ENCODE measurements at regions not wholly inside any gene's neighbourhood (a gene's known extent, or its start where the extent isn't known, plus 50 kb on each side); places are given as distances from the start of the nearest gene placed in this dataset.

DNA sequence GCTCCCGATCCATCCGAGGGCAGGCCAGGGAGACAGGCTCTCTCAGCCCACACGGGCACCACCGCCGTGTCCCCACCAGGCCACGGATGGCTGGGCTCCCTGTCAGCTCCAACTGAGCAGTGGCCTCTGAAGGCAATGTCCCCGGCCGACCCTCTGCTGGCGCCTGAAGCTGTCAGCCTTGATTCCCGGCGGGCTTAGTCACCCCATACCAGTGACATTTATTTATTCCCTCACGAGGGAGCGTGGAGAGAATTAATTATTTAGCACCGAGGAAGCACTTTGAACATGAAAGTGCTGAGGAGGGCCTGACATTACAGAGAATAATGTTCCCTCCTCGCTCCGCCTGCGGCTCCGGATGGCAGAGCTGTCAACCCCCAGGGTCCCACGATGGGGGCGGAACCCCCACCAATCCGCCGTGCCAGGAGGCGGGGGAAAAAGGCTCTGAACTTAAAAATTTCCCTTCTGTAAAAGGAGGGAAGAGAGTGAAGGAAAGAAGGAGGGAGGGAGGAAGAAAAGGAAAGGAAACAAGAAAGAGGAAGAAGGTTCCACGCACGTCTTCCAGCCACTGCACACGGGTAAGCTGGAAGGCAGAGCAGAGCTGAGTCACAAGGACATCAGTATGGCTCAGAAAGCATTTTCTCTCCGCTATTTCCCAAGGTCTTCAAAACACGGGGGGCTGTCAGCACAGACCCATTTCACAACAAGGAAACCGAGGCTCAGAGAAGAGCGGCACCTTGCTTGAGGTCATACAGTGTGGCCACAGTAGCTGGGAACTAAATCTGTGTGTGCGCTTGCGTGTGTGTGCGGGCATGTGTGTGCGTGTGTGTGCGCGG lies 108.7 kb upstream of the NCOR2 start:
- DNase-seq (ENCODE audit: low read depth in 2 of 3, low spot score in 2 of 3): peak in 1 of 3 donors; percentile 63

DNA sequence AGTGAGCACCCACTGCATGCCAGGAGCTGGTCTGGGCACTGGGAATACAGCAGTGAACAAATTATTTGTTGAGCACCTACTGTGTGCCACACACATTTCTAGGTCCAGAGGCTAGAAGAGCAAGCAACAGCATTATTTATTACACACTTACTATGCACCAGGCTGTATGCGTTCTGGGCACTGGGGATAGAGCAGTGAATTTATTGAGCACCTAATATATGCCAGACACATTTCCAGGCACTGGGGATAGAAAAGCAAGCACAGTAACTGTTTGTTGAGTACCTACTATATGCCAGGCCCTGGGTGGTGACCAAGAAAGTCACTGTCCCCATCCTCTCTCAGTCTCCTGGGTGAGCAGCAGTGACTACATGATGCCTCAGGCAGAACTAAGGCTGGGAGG lies 107.5 kb upstream of the NCOR2 start:
- no peak for DNase-seq (ENCODE audit: low read depth in 2 of 3, low spot score in 2 of 3)

DNA sequence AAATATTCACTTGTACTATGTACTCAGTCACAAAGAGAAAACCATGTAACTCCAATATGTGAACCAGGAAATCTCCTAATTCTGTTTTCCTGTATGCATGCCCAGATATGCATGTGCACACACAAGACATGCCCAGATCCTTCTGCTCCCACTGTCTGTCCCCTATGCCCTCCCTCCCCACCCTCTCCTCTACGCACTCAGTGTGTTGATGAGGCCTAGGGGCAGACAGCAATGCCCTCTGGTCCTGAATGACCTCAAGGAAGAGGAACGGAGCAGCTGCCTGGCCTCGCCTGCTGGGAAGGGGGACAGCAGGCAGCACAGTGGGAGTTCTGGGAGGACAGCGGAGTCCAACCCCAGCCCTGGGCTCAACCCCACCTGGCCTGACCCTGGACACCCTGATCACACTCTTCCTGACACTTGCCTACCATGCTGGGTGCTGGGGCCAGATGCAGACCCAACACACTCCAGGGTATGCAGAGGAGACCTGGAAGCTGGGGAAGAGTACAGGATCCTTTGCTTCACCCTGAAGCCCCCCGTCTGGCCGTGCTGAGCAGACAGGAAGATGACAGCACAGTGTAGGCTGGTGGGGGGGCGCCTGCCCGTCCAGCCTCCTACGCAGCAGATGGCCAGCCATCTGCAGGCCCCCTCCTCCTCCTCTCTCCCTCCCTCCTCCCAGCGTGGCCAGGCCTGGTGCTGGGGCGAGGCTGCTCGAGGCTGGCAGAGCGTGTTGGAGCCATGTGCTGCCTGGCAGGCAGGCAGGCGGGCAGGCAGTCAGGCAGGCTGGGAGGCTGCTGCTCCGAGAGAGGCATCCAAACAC lies 106.6 kb upstream of the NCOR2 start:
- no peak for DNase-seq (ENCODE audit: low read depth in 2 of 3, low spot score in 2 of 3)

DNA sequence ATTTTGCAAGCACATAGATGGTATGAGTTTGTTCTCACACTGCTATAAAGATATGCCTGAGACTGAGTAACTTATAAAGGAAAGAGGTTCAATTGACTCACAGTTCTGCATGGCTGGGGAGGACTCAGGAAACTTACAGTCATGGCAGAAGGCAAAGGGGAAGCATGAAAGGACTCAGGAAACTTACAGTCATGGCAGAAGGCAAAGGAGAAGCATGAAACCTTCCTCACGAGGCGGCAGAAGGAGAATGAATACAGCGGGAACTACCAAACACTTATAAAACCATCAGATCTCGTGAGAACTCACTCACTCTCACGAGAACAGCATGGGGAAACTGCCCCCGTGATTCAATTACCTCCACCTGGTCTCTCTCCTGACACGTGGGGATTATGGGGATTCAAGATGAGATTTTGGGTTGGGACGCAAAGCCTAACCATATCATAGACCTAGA lies 101.9 kb upstream of the NCOR2 start:
- peak in 2 of 3 donors; percentile 43 to 65 for DNase-seq (ENCODE audit: low read depth in 2 of 3, low spot score in 2 of 3)

DNA sequence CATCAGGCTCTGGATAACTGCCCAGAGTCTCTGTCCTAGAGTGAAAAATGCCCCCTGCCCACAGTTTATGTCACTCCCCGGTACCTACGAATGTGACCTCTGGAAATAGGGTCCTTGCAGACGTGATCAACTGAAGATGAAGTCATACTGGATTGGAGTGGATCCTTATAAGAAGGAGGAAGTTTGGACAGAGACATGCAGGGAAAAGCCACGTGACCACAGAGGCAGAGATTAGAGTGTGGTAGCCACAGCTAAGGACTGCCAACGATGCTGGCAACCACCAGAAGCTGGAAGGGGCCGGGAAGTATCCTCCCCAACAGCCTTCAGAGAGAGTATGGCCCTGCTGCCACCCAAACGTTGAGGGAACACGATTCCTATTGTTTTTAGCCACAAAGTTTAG lies 101.2 kb upstream of the NCOR2 start:
- no peak for DNase-seq (ENCODE audit: low read depth in 2 of 3, low spot score in 2 of 3)

DNA sequence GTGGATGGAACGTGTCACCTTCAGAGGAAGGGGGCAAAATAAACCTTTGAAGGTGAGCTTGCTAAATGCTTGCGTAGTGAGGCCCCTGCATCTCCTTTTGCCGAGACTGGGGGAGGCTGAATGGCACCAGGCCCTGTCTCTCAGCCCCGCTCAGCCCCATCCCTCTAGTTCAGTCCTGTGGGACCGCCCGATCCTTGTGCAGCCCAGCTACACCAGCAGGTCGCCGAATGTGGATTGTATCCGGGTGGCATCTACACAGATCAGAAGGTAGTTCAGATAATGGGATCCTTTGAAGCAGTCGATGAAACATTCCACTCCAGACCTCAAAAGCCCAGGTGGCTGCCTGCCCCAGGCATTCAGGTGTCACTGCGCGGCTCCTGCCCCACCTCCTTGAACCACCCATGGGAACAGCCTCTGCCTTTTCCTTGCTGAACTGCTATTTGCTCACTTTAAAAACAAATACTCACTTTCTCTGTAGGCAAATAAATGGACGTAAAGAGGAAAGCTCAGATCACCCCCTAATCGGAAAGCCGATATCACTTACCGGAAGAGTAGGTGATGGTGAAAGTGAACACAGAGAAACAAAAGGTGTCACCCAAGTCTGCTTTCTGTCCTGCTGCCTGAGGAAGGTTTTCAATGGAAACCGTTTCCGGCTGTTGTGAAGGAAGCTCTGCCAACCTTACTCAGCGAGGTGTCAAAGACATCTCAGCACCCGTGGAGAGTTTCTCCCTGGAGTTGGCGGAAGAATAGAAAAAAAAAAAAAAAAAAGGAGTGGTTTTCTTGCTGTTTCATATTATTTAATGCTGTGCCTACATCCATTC lies 100.3 kb upstream of the NCOR2 start:
- DNase-seq (ENCODE audit: low read depth in 2 of 3, low spot score in 2 of 3): no peak

DNA sequence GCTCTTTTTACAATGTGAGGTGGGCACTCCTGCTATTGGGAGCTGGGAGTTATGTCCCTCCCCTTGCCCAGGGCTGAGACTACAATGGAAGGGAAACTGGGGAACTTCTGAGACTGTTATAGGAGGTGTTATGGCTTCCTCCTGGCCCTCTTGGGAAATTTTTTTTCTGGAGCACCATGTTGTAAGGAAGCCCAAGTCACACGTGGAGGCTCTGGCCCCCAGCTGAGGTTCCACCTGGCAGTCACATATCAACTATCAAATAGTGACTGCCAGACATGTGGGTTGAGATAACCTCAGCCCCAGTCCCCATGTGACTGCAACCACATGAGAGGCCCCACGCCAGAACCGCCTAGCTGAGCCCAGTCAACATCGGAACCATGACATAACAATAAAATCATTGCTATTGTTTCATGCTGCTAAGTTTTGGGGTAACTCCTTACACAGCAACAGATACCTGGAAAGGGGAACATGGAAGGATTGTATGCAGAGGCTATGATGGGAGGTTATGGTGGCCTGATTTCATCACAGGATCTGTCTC lies 99.4 kb upstream of the NCOR2 start:
- DNase-seq (ENCODE audit: low read depth in 2 of 3, low spot score in 2 of 3): no peak

DNA sequence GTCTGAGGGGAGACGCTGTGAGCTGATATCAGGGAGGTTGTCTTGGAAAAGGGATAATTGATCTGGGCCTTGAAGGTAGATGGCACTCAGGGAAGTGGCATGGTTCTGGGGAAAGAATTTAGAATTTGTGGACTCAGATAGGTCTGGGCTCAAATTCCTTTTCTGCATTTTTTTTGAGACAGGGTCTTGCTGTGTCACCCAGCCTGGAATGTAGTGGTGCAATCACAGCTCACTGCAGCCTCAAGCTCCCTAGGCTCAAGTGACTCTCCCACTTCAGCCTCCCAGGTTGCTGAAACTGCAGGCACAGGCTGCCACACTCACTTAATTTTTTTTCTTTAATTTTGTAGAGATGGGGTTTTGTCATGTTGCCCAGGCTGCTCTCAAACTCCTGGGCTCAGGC lies 98.1 kb upstream of the NCOR2 start:
- DNase-seq (ENCODE audit: low read depth in 2 of 3, low spot score in 2 of 3): no peak

DNA sequence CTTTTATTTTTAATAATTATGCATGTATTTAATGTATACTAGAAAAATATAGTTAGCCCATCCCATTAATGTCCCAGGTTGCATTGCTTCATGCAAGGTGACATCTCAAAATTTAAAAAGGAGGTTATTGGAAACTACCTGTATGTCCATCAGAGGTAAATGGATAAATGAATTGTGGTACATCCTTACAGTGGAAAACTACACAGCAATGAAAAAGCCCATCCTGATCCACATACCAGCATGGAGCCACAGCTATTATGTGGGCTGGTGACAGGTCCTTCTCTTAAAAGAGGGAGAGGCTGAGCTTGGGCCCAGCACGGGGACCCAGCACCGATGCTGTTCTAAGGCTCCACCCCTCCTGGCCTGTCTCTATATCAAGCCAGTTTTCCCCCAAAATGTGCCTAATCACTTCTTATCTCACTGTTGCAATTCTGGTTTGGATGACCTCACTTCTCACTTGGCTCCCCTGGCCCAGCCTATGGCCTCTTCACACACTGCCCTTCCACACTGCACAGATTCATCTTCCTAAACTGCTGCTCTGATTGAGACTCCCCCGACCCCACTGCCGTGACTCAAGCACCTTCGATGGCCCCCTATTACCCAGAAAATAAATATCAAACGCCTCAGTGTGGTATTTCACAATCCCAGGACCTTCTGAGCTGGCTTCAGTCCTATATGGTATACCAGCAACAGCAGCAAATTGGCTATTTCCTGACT lies 97.1 kb upstream of the NCOR2 start:
- no peak for DNase-seq (ENCODE audit: low read depth in 2 of 3, low spot score in 2 of 3)

DNA sequence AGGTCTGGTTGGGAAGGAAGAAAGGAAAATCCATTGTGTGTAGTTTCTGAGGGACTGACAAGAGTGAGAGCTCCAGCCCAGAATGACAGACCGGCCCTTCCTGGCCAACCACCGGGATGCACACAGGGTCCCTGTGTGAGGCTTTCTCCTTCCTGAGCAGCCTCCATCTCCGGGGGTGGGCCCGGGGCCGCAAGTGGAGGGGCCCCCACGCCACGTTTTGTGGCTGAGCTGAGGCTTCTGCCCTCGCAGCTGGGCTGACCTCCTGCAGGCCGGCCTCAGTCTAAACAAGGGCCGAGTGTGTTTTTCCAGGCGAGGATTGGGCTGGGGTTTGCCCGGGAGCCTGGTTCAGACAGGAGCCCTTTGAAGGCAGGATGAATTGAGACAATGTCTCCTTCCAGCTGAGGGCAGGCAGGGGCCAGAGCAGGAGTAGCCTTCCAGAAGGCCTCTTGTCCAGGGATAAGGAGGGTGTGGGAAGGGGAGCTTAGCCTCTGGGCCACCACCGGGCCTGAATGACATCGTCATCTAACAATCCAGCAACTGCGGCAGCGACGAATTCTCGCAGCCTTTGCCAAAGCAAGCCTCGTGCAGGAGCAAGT lies 96.5 kb upstream of the NCOR2 start:
- DNase-seq (ENCODE audit: low read depth in 2 of 3, low spot score in 2 of 3): no peak

DNA sequence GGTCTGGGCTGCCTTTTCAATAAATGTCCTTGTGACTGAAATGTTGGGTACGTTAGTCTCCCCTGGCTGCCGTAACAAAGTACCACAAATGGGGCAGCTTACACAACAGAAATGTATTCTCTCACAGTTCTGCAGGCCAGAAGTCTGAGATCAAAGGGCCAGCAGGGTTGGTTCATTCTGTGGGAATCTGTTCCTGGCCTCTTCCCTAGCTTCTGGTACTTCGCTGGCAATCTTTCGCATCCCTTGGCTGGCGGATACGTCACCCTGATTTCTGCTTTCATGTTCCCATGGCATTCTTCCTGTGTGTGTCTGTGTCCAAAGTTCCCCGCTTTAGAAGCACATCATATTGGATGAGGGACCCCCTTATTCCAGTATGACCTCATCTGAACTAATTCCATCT lies 95.8 kb upstream of the NCOR2 start:
- no peak for DNase-seq (ENCODE audit: low read depth in 2 of 3, low spot score in 2 of 3)

DNA sequence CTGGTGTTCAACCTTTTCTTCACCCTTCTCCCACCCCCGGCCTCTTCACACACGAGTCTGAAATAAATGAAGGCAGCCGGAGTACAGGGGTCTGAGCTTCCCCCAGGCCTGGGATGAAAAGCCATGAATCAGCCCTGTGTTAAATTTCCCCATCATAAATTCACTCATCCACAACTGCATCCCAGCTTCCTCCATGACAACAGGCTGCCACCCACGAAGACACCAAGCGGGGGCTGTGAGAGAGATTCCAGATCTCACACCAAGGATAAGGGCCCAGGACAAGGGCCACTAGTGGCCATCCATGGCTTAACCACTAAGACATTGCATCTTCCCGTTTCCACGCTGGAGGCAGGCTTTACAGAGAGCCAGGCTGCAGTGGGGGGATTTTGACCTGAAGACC lies 93.9 kb upstream of the NCOR2 start:
- DNase-seq (ENCODE audit: low read depth in 2 of 3, low spot score in 2 of 3): no peak

DNA sequence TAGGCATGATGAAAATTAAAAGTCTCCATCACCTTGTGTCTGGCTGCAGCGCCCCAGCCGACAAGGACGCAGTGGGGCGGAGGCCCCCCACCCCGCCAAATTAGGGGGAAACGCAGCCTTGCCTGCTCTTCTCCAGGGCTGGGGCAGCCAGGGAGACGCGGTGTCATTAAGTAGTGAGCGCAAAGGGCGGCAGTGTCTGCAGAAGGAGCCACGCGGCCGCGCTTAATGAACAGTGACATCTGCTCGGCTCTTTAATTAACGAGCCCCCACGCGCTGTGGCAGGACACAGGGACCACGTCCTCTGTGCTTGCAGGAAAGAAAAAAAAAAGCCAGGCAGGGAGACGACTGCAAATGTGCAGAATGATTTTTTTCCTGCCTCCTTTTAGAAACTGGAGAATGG lies 93.4 kb upstream of the NCOR2 start:
- DNase-seq (ENCODE audit: low read depth in 2 of 3, low spot score in 2 of 3): no peak

DNA sequence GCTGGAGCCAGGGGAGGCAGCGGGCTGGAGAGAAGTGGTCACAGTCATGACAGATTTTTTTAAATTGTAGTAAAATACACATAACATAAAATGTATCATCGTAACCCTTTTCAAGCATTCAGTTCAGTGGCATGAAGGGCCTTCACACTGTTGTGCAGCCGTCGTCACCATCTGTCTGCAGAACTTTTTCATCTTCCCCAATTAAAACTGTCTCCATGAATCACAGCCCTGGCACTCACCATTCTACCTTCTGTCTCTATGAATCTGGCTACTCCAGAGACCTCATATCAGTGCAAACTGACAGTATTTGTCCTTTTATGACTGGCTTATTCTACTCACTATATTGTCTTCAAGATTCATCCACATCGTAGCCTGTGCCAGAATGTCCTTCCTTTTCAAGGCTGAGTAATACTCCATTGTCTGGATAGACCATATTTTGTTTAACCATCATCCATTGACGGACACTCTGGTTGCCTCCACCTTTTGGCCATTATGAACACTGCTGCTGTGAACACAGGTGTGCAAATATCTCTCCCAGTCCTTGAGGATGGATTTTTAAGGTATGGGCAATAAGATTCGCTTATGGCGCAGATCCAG lies 91.5 kb upstream of the NCOR2 start:
- DNase-seq (ENCODE audit: low read depth in 2 of 3, low spot score in 2 of 3): no peak

DNA sequence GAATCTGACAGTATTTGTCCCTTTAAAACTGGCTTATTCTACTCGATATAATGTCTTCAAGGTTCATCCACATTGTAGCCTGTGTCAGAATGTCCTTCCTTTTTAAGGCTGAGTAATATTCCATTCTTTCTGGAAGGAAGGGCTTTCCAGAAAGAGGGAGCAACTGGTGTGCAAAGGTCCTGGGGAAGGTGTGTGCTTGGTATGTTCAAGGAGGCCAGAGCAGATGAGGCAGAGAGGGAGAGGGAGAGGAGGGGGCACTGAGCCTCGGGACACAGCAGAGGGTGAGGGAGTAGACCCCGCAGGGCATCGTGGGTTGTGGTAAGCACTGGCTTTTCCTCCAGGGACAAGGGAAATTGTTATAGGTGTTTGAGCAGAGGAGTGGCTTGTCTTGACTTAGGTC lies 90.9 kb upstream of the NCOR2 start:
- no peak for DNase-seq (ENCODE audit: low read depth in 2 of 3, low spot score in 2 of 3)

DNA sequence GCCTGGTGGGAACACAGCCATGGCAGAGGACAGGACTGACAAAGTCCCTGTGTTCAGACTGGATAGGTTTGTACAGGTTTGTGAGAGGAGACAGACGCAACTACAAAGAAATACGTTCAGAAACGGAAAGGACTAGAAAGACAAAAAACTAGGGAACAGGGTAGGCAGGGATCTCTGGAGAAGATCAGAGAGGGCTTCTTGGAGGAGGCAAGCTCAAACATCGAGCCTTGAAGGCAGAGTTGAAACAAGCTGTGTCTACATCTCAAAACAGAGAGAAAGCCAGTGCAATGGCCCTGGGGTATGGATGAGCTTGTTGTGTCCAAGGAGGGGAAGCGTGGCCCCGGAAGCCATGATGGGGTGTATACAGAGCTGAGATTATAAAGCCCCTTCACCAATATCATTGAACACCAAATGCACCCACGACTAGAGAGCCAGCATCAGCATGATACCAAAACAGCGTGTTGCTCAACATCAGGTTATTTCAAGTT lies 89.6 kb upstream of the NCOR2 start:
- no peak for DNase-seq (ENCODE audit: low read depth in 2 of 3, low spot score in 2 of 3)

DNA sequence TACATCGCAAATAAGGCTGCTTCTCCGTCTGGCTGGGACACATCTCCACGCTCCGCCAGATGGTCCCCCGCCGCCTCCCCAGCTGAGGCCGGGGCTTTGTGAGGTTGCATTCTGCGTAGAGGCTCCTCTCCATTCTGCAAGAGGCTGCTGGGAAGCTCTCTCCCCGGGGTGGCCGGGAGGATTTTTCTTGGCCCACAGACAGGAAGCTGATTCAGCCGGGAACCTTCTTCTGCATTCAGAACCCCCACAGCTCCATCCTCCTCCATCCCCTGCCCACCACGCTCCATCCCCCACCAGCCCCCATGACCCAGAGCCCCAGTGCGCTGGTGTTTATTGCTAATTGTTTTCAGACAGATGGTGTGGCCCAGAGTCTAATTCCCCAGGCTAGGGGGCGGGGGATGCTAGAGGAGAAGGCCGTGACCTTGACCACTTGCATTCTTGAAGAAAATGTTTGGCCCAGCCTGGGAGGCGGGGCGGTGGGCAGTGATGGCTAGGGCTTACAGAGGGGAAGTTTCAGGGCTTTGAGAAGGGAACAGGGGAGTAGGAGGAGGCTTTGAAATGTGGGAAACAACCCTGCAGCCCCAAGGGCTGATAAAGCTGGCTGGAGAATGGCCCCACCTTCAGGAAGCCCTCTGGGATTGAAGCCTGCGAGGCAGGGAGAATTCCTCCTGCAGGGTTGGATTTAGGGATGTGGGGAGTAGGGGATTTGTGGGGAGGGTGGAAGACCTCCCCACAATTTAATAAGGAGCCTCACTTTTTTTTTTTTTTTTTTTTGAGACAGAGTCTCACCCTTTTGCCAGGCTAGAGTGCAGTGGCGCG lies 88.5 kb upstream of the NCOR2 start:
- peak in 2 of 3 donors; percentile 37 to 46 for DNase-seq (ENCODE audit: low read depth in 2 of 3, low spot score in 2 of 3)

DNA sequence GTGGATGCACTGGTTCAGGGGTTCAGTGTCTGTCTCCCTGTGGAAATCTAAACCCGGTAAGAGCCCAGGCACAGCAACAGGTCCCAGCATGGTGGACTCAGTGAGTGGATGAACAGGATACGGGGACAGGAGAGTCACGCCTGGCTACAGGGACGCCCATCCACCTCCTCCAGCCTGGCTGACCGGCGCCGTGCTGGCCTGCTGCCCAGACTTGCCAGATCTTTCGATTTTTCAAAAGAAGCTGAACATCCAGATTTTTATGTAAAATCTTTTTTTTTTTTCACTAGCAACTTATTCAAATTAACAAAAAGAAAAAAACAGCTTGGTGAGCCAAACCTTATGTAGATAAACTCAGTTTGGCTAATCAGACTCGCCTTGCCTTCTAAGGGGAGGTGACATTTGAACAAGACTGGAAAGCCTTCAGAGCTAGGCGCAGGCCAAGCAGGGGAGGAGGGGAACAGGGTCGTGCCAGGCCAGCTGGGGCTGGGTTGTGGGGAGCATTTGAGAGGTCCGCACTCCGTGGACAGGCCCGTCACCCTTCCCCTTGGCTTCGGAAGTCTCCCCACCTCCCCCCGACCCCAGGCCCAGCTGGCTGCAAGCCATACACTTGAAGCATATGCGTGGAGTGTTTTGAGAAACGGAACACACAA lies 87.8 kb upstream of the NCOR2 start:
- peak in 1 of 3 donors; percentile 19 for DNase-seq (ENCODE audit: low read depth in 2 of 3, low spot score in 2 of 3)

Measured in hematopoietic multipotent progenitor cell (in vitro differentiated cells).